B cell (primary cell): ENCODE measurements at regions not wholly inside any gene's neighbourhood (a gene's known extent, or its start where the extent isn't known, plus 50 kb on each side); places are given as distances from the start of the nearest gene placed in this dataset.

Experiments
- ATAC-seq: fragments of 200-7000 bp; cut with Tn5 transposase; one replicate; pipeline ENCODE4 v1.10.0; 2021; ENCODE audit warnings: low read depth, mild to moderate bottlenecking, moderate number of reproducible peaks, moderate library complexity
- CTCF ChIA-PET: fragments of 350-600 bp; sonication (Branson Sonifier 250); formaldehyde crosslinking; loops from one replicate; lab custom pipeline; 2021; ENCODE audit warnings: antibody characterized with exemption, inconsistent platforms; lab: Charles Lee
- POLR2A ChIA-PET: fragments of 350-600 bp; sonication (Branson Sonifier 250); formaldehyde crosslinking; loops from one replicate; lab custom pipeline; 2021; ENCODE audit warnings: antibody characterized with exemption; lab: Charles Lee
- DNase-seq: peaks from one replicate; pipeline ENCODE4 v3.0.0; 2013
- H2AFZ ChIP-seq: 2 replicates; pipeline ENCODE4 v1.6.1; 2012; ENCODE audit warnings: mild to moderate bottlenecking, low read depth, low read length; ENCODE audit not compliant: insufficient read depth, poor library complexity, severe bottlenecking
- H3K27ac ChIP-seq, 2 donors: 1 replicate in 1 of 2; 2 replicates in 1 of 2; pipeline ENCODE4 v1.5.1; 2012 to 2013; ENCODE audit warnings: low read length in 2 of 2, mild to moderate bottlenecking in 2 of 2, moderate library complexity in 1 of 2
- H3K27me3 ChIP-seq, 4 experiments: fragments of 200-600 bp in 1 of 4; sonication (generic) in 1 of 4; replicated peaks in 1 of 4; 1 replicate in 2 of 4; 2 replicates in 2 of 4; pipeline versions ENCODE4 v1.6.1 to v1.7.0; 2013 to 2016; ENCODE audit warnings: low read length in 3 of 4, mild to moderate bottlenecking in 2 of 4, mixed read lengths in 1 of 4, moderate library complexity in 1 of 4; ENCODE audit not compliant: insufficient read depth in 4 of 4, control insufficient read depth in 3 of 4; ENCODE audit errors: control extremely low read depth in 1 of 4
- H3K36me3 ChIP-seq, 2 experiments: replicated peaks in 1 of 2; 1 replicate in 1 of 2; 2 replicates in 1 of 2; pipeline versions ENCODE4 v1.6.1 to v1.7.1; 2013; ENCODE audit warnings: low read length in 1 of 2; ENCODE audit not compliant: insufficient read depth in 2 of 2, control insufficient read depth in 1 of 2; ENCODE audit errors: control extremely low read depth in 1 of 2, extremely low read depth in 1 of 2
- H3K4me1 ChIP-seq, 2 donors: fragments of 200-600 bp in 1 of 2; sonication (generic) in 1 of 2; 1 replicate in 1 of 2; 2 replicates in 1 of 2; pipeline versions ENCODE4 v1.5.1 to v1.6.1; 2013 to 2017; ENCODE audit warnings: low read length in 2 of 2; ENCODE audit not compliant: control insufficient read depth in 2 of 2, insufficient read depth in 2 of 2
- H3K4me2 ChIP-seq: replicated peaks from 2 replicates; pipeline ENCODE3; 2012; ENCODE audit warnings: mild to moderate bottlenecking, low read depth, low read length; ENCODE audit not compliant: poor library complexity, severe bottlenecking
- H3K4me3 ChIP-seq, 5 experiments: fragments of 200-600 bp in 1 of 5; sonication (generic) in 1 of 5; 1 replicate in 3 of 5; 2 replicates in 2 of 5; pipeline versions ENCODE4 v1.5.1 to v1.7.0; 2011 to 2016; ENCODE audit warnings: low read length in 4 of 5, mild to moderate bottlenecking in 4 of 5, low read depth in 2 of 5, control low read depth in 1 of 5, moderate library complexity in 1 of 5; ENCODE audit not compliant: insufficient read depth in 1 of 5; ENCODE audit errors: control extremely low read depth in 1 of 5, extremely low read depth in 1 of 5
- H3K79me2 ChIP-seq: fragments of 200-600 bp; sonication (generic); one replicate; pipeline ENCODE4 v1.6.0; 2016; ENCODE audit warnings: low read length; ENCODE audit not compliant: control insufficient read depth, insufficient read depth
- H3K9ac ChIP-seq: fragments of 200-600 bp; sonication (generic); 2 replicates; pipeline ENCODE4 v1.6.1; 2017; ENCODE audit warnings: mild to moderate bottlenecking, low read length, moderate library complexity
- H3K9me3 ChIP-seq, 3 donors: one replicate each; pipeline versions ENCODE4 v1.6.1 to v1.7.1; 2013; ENCODE audit warnings: low read length in 2 of 3; ENCODE audit not compliant: control insufficient read depth in 2 of 3, insufficient read depth in 1 of 3; ENCODE audit errors: control extremely low read depth in 1 of 3
- H4K20me1 ChIP-seq: 2 replicates; pipeline ENCODE4 v1.6.0; 2012; ENCODE audit warnings: mild to moderate bottlenecking, low read length; ENCODE audit not compliant: insufficient read depth, control insufficient read depth, poor library complexity, severe bottlenecking
- H3K27ac Mint-ChIP-seq: one replicate; pipeline ENCODE4 v1.8.0; 2021; ENCODE audit warnings: mixed read lengths
- H3K27me3 Mint-ChIP-seq: one replicate; pipeline ENCODE4 v1.8.0; 2021; ENCODE audit warnings: mixed read lengths
- H3K4me1 Mint-ChIP-seq: one replicate; pipeline ENCODE4 v1.8.0; 2021; ENCODE audit warnings: mixed read lengths
- H3K4me3 Mint-ChIP-seq: one replicate; pipeline ENCODE4 v1.8.0; 2021; ENCODE audit warnings: mixed read lengths
- H3K9me3 Mint-ChIP-seq: one replicate; pipeline ENCODE4 v1.8.0; 2022; ENCODE audit warnings: mixed read lengths; ENCODE audit not compliant: insufficient read depth
- CTCF ChIP-seq: fragments of 200-600 bp; IDR thresholded peaks from one replicate; pipeline ENCODE4 v1.8.0; 2022; ENCODE audit warnings: antibody characterized with exemption, mild to moderate bottlenecking
- EZH2 ChIP-seq: IDR thresholded peaks from 2 replicates; pipeline ENCODE4 v1.6.1; 2012; ENCODE audit warnings: borderline replicate concordance, low read depth, mild to moderate bottlenecking, moderate library complexity, low read length; ENCODE audit not compliant: insufficient read depth, poor library complexity, severe bottlenecking
- whole genome bisulfite sequencing: methylation state at CpG from one replicate; pipeline ENCODE4 v1.1.5; 2013; ENCODE audit warnings: missing lambda C conversion rate; ENCODE audit not compliant: insufficient coverage; 5-methylcytosine and 5-hydroxymethylcytosine counted together
- intact Hi-C: fragments of 100-400 bp; cut with micrococcal nuclease; formaldehyde crosslinking; loops from one replicate; pipeline ENCODE4 v1.10.0; 2022

DNA sequence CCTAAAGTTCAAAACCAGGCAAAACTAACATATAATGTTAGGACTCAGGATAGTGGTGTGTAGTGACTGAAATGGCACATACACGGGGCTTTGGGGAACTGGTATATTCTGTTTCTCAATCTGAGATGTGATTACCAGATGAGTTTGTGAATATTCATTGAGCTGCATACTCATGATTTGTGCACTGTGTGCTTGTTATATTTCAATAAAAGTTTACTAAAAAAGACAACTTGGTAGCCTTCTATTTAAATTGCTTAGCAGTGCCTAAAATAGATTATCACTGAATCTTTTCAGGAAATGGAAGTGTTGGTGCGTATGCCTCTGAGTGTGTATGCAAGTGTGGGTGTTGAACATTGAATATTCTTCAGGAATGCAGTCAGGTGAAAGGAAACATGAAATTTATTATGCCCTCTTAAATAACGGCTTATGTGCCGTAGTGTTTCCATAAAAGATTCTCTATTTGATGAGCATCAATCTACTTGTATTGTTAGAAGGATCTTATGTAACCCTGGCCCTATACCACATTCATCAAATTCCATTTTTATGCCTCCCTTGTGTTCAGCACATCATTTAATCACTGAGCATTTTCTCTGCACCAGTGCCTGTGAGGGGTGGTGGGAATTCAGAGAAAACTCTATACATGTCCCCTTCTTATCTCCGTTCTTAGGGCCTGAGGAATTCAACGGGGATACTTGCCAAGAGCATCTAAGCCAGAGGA, 82.6 kb upstream of the AUTS2 start:
- no peak overlapping the region for H3K27ac ChIP-seq
- no peak overlapping the region for H3K4me3 Mint-ChIP-seq
- no peaks in the 10 kb centered on the region for H3K4me1 ChIP-seq
- H3K9me3 ChIP-seq, result no peaks in the 10 kb centered on the region
- H3K79me2 ChIP-seq, result no peaks in the 10 kb centered on the region
- CTCF ChIA-PET, result no interaction called here
- H3K9ac ChIP-seq, result no peak overlapping the region
- intact Hi-C loops, result no loop called here
- H3K36me3 ChIP-seq, result no peaks in the 10 kb centered on the region
- H3K27ac Mint-ChIP-seq, result no peak overlapping the region
- no peaks in the 10 kb centered on the region for H3K4me1 Mint-ChIP-seq
- DNase-seq (no peak), ATAC-seq (no peak)
- no peak overlapping the region for H3K4me2 ChIP-seq
- 70% methylated on average over 1 of the region's 6 CpGs for WGBS
- H3K4me3 ChIP-seq, result no peak overlapping the region
- no peaks in the 10 kb centered on the region for H4K20me1 ChIP-seq
- no peaks in the 10 kb centered on the region for H3K27me3 Mint-ChIP-seq
- no peak overlapping the region for H2AFZ ChIP-seq
- H3K27me3 ChIP-seq, result no peaks in the 10 kb centered on the region
- no peaks in the 10 kb centered on the region for H3K9me3 Mint-ChIP-seq
- POLR2A ChIA-PET, result no interaction called here
- TF ChIP-seq CTCF (no peak), EZH2 (no peak)

DNA sequence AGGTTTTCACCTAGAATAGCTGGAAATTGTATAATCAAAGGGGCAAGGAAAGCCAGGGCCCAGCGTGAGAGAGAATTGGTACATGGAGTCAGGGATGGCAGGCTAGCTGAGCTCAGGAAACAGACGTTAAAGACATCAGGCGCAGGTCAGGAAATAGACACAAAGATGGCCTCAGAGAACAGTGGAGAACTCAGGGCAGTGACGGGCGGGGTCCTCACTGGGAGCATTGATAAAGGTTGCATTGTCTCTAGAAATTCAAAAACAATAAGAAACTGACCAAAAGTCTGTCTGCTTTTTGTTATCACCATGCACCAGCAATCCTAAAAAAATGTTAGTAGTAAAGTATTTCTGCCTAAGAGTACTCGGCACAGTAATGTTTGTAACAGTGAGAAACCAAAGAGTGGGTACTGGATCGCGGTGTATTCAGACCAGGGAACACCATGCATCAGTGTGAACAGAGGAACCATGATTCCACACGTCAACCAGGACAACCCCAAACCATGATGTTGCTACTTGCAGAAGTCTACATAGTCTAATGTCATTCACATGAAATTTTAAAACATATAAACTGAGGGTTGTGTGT, 81.9 kb upstream of the AUTS2 start:
- Histone ChIP-seq H2AFZ (no peak overlapping the region), H4K20me1 (no peaks in the 10 kb centered on the region), H3K27ac (no peak overlapping the region), H3K36me3 (no peaks in the 10 kb centered on the region), H3K9ac (no peak overlapping the region), H3K9me3 (no peaks in the 10 kb centered on the region), H3K4me1 (no peaks in the 10 kb centered on the region), H3K4me2 (no peak overlapping the region), H3K4me3 (no peak overlapping the region), H3K27me3 (no peaks in the 10 kb centered on the region), H3K79me2 (no peaks in the 10 kb centered on the region)
- WGBS, result 62% methylated on average over 5 of the region's 9 CpGs
- Mint-ChIP-seq H3K27me3 (no peaks in the 10 kb centered on the region), H3K4me3 (no peak overlapping the region), H3K4me1 (no peaks in the 10 kb centered on the region), H3K27ac (no peak overlapping the region), H3K9me3 (no peaks in the 10 kb centered on the region)
- ATAC-seq (no peak), DNase-seq (no peak)
- intact Hi-C loops, result no loop called here
- ChIA-PET CTCF (no interaction called here), POLR2A (no interaction called here)
- TF ChIP-seq CTCF (no peak), EZH2 (no peak)
